ENCODE measurements at regions not wholly inside any gene's neighbourhood (a gene's known extent, or its start where the extent isn't known, plus 50 kb on each side); places are given as distances from the start of the nearest gene placed in this dataset.

DNA sequence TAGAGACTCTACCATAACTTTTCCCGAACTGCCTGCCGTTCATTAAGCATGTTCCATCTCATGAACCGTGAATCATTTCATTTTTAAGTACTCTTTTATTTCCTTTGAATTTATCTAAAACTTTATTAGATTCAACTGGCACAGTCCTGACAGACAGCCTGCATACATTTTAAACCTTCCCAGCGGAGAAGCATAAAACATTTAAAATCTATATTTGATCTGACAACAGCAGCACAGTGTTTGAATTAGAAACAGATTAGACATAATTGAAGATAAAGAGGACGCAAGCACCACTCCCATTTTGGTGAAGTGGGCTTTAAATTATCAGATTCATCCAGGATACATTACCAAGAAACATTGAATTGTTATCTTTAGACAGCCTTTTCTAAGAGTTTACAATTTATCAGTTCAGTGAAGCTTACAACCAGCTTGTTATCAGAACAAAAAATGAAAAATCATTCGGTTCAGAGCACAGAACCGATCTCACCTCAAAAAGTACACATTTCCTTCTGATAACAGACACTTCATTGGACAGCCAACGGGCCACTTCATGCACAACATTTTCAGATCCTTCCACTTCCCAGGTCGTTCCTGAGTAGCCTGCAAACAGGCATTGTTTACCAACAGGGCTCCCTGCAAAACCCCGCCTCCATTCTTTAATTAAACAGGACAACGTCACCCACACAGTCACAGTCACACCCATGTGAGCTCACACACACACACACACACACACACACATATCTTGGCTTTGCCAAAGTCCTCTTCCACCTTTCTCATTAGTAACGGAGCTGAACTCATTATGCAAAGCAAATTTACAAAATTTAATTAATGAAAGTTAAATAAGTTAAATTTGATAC is 171.2 kb downstream of the SP3 start:
- TF ChIP-seq, protein P1, sequence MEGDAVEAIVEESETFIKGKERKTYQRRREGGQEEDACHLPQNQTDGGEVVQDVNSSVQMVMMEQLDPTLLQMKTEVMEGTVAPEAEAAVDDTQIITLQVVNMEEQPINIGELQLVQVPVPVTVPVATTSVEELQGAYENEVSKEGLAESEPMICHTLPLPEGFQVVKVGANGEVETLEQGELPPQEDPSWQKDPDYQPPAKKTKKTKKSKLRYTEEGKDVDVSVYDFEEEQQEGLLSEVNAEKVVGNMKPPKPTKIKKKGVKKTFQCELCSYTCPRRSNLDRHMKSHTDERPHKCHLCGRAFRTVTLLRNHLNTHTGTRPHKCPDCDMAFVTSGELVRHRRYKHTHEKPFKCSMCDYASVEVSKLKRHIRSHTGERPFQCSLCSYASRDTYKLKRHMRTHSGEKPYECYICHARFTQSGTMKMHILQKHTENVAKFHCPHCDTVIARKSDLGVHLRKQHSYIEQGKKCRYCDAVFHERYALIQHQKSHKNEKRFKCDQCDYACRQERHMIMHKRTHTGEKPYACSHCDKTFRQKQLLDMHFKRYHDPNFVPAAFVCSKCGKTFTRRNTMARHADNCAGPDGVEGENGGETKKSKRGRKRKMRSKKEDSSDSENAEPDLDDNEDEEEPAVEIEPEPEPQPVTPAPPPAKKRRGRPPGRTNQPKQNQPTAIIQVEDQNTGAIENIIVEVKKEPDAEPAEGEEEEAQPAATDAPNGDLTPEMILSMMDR (IDR thresholded peaks at IDR 0.05; ENCODE audit: control extremely low read depth, extremely low read depth), result no peak
- no peak overlapping the region for H3K4me3 ChIP-seq
- DNase-seq, result peak in 1 of 3 donors; percentile 18
- ATAC-seq (ENCODE audit: insufficient read depth, low FRiP score), result peak; percentile 31
- H3K36me3 ChIP-seq (ENCODE audit: control insufficient read depth in 4 of 4, insufficient read depth in 4 of 4, low read length in 4 of 4), result no peaks in the 10 kb centered on the region
- no peaks in the 10 kb centered on the region for H3K9me3 ChIP-seq (ENCODE audit: control insufficient read depth in 4 of 4, insufficient read depth in 3 of 4, low read length in 3 of 4)
- 57 to 74% methylated on average over 12 of the region's 12 CpGs for WGBS, 2 donors
- H3K4me1 ChIP-seq (ENCODE audit: control insufficient read depth in 5 of 5, insufficient read depth in 5 of 5, low read length in 5 of 5), result peaks cover 0 to 4% (median 2%) of the 10 kb centered on the region in 5 donors
- no peak overlapping the region for H3K9ac ChIP-seq (ENCODE audit: insufficient read depth in 1 of 2, low read length in 2 of 2)
- H3K27me3 ChIP-seq (ENCODE audit: control insufficient read depth in 3 of 3, insufficient read depth in 3 of 3, low read length in 2 of 3), result peaks cover 0 to 4% (median 0%) of the 10 kb centered on the region in 3 donors
- H3K27ac ChIP-seq (ENCODE audit: low read depth in 1 of 2, low read length in 1 of 2), result no peak overlapping the region

DNA sequence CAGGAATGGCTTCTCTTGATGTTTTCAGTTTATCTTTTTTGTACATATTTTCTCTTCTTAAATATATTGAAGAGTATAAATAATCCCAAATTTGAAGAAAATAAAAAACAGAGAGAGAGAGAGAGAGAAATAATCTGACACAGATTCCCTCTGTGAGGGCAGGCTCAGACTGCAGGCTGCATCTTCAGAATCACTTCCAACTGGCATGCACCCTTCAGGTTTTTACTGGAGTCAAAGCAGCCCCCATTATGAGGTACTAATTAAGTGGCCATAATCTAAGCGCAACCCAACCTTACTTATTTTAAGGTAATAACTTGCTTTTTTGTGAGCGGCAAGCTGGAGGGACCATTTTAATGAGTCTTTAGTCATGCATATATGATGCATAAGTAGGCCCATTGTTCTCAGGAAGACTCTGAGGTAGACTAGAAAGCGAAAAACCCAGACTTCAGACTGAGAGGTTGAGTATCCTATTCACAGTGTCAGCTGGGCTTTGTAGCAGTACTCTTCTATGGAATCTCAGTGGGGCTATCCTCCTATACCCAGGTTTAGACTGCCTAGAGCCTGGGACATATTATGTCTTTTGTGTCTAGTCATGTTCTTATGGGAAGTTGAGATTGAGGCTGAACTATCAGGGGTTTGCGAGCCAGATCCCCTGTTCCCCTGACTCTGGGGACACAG is 167.4 kb downstream of the SP3 start:
- Histone ChIP-seq H3K27me3 (ENCODE audit: control insufficient read depth in 3 of 3, insufficient read depth in 3 of 3, low read length in 2 of 3) (no peaks in the 10 kb centered on the region), H3K4me3 (no peak overlapping the region), H3K9me3 (ENCODE audit: control insufficient read depth in 4 of 4, insufficient read depth in 3 of 4, low read length in 3 of 4) (no peaks in the 10 kb centered on the region), H3K9ac (ENCODE audit: insufficient read depth in 1 of 2, low read length in 2 of 2) (no peak overlapping the region), H3K27ac (ENCODE audit: low read depth in 1 of 2, low read length in 1 of 2) (no peak overlapping the region), H3K36me3 (ENCODE audit: control insufficient read depth in 4 of 4, insufficient read depth in 4 of 4, low read length in 4 of 4) (no peaks in the 10 kb centered on the region), H3K4me1 (ENCODE audit: control insufficient read depth in 5 of 5, insufficient read depth in 5 of 5, low read length in 5 of 5) (peaks cover 0 to 4% (median 2%) of the 10 kb centered on the region in 5 donors)
- TF ChIP-seq, protein P1 (IDR thresholded peaks at IDR 0.05; ENCODE audit: control extremely low read depth, extremely low read depth), result no peak
- ATAC-seq (ENCODE audit: insufficient read depth, low FRiP score) (no peak), DNase-seq (no peak)
- 93 to 97% methylated on average over 4 of the region's 4 CpGs for whole genome bisulfite sequencing, 2 donors

DNA sequence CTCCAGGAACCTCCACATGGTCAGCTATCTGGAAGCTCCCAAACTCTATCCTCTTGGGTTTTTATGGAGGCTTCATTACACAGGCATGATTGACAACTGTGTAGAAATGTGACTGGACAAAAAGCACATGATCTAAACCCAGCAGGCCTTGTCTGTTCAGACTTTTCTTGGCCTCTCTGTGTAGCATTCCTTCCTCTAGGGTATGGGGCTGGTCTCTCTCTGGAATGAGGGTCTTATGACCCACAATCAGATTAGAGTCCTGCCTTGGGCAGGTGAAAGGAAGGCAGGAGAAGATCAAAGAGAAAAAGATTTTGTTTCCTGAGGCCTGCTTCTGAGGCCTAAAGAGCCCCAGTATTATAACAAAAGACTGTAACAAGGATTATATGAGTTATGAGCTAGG is 162.7 kb downstream of the SP3 start:
- H3K27ac ChIP-seq (ENCODE audit: low read depth in 1 of 2, low read length in 1 of 2), result no peak overlapping the region
- TF ChIP-seq, protein P1 (IDR thresholded peaks at IDR 0.05; ENCODE audit: control extremely low read depth, extremely low read depth), result no peak
- no peak overlapping the region for H3K4me3 ChIP-seq
- no peaks in the 10 kb centered on the region for H3K4me1 ChIP-seq (ENCODE audit: control insufficient read depth in 5 of 5, insufficient read depth in 5 of 5, low read length in 5 of 5)
- DNase-seq (no peak), ATAC-seq (ENCODE audit: insufficient read depth, low FRiP score) (no peak)
- H3K9ac ChIP-seq (ENCODE audit: insufficient read depth in 1 of 2, low read length in 2 of 2), result no peak overlapping the region
- H3K36me3 ChIP-seq (ENCODE audit: control insufficient read depth in 4 of 4, insufficient read depth in 4 of 4, low read length in 4 of 4), result no peaks in the 10 kb centered on the region
- H3K27me3 ChIP-seq (ENCODE audit: control insufficient read depth in 3 of 3, insufficient read depth in 3 of 3, low read length in 2 of 3), result no peaks in the 10 kb centered on the region
- no peaks in the 10 kb centered on the region for H3K9me3 ChIP-seq (ENCODE audit: control insufficient read depth in 4 of 4, insufficient read depth in 3 of 4, low read length in 3 of 4)

Measured in lung (tissue), 11 donors.